ENCODE measurements at regions not wholly inside any gene's neighbourhood (a gene's known extent, or its start where the extent isn't known, plus 50 kb on each side); places are given as distances from the start of the nearest gene placed in this dataset.

DNA sequence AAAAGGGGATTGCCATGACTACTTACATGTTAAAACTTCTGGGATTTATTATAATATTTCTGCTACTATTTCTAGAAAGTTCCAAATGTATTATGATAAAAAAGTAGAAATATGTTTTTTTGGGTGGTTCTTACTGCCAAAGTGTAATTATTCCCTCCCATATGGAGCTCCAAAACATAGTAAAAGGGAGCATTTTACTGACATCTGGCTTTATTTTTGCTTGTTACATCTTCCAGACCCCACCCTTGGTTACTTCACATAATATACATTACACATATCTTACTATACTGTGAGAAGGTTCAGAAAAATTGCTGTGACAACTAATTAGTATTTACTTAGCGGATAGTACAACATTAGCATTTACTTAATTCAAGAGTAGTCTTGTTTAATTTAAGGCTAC lies 205.1 kb upstream of the TLL1 start:
- H3K36me3 ChIP-seq, result no peaks in the 10 kb centered on the region
- no peaks in the 10 kb centered on the region for H3K4me1 ChIP-seq (replicated peaks)
- no peaks in the 10 kb centered on the region for H3K9me3 ChIP-seq (replicated peaks)
- no peak overlapping the region for H3K27ac ChIP-seq
- no peak overlapping the region for H3K4me3 ChIP-seq
- H3K27me3 ChIP-seq (replicated peaks), result no peaks in the 10 kb centered on the region
- DNase-seq (ENCODE audit: low read depth in 1 of 2, low spot score in 2 of 2), result no peak

GRCh38 chr4:165668694-165669093 lies 204.3 kb upstream of the TLL1 start:
- no peak for DNase-seq (ENCODE audit: low read depth in 1 of 2, low spot score in 2 of 2)
- no peak overlapping the region for H3K27ac ChIP-seq
- H3K36me3 ChIP-seq, result no peaks in the 10 kb centered on the region
- H3K27me3 ChIP-seq (replicated peaks), result no peaks in the 10 kb centered on the region
- H3K9me3 ChIP-seq (replicated peaks), result no peaks in the 10 kb centered on the region
- H3K4me3 ChIP-seq, result no peak overlapping the region
- no peaks in the 10 kb centered on the region for H3K4me1 ChIP-seq (replicated peaks)

GRCh38 chr4:165677081-165677480 lies 196.0 kb upstream of the TLL1 start:
- DNase-seq (ENCODE audit: low read depth in 1 of 2, low spot score in 2 of 2), result no peak
- H3K4me3 ChIP-seq, result no peak overlapping the region
- no peak overlapping the region for H3K27ac ChIP-seq
- H3K27me3 ChIP-seq (replicated peaks), result no peaks in the 10 kb centered on the region
- H3K4me1 ChIP-seq (replicated peaks), result no peaks in the 10 kb centered on the region
- no peaks in the 10 kb centered on the region for H3K36me3 ChIP-seq
- H3K9me3 ChIP-seq (replicated peaks), result no peaks in the 10 kb centered on the region

DNA sequence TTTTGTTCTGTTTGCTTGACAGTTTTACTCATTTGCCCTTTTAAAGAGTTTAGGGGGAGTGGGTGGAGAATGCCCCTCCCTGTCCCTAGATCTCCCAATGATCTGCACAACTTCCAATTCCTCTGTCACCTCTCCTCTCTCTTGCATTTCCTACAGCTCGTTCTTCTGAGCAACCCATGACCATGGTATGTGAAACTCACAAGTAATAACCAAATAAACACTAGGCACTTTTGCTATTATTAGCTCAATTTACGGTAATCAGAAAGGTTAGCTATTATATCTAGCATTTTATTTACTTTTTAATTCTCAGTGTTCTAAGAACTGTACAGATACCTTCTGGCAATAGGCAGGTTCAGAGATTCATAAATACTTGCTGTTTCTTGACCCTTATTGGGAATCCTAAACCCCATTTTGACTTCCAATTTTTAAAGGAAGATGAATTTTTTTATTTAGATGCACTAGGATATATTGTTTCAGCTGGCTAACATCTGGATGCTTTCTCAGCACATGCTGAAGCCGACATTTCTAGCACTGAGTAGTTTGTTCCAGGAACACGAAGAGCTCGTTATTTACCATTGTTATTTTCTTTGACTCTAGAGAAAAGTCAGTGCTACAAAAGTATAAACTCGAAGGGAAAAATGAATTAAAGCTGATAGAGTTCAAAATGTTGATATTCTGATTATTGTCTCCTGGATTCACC lies 194.7 kb upstream of the TLL1 start:
- no peak overlapping the region for H3K4me3 ChIP-seq
- no peaks in the 10 kb centered on the region for H3K9me3 ChIP-seq (replicated peaks)
- H3K27ac ChIP-seq, result no peak overlapping the region
- H3K36me3 ChIP-seq, result no peaks in the 10 kb centered on the region
- no peaks in the 10 kb centered on the region for H3K4me1 ChIP-seq (replicated peaks)
- H3K27me3 ChIP-seq (replicated peaks), result no peaks in the 10 kb centered on the region
- DNase-seq (ENCODE audit: low read depth in 1 of 2, low spot score in 2 of 2), result no peak

DNA sequence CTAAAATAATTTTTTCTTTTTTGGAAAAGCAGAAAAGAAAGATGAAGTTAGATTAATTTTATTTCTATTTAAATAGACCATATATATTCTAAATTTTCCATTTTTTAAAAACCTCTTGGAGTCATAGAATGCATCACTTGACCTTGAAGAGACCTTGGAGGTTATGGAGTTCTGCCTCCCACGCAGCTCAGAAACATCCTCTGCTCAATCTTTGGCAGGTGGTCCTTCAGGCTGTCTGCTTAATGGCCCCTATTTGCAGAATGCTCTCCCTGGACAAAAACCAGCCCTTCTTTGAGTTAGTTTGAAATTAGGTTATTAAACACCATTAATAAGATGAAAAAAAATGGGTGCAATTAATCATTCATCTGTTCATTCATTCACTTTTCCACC lies 194.1 kb upstream of the TLL1 start:
- no peak overlapping the region for H3K27ac ChIP-seq
- no peaks in the 10 kb centered on the region for H3K27me3 ChIP-seq (replicated peaks)
- no peak overlapping the region for H3K4me3 ChIP-seq
- H3K9me3 ChIP-seq (replicated peaks), result no peaks in the 10 kb centered on the region
- H3K36me3 ChIP-seq, result no peaks in the 10 kb centered on the region
- DNase-seq (ENCODE audit: low read depth in 1 of 2, low spot score in 2 of 2), result no peak
- no peaks in the 10 kb centered on the region for H3K4me1 ChIP-seq (replicated peaks)

GRCh38 chr4:165680821-165681220 lies 192.2 kb upstream of the TLL1 start:
- Histone ChIP-seq H3K27me3 (replicated peaks) (no peaks in the 10 kb centered on the region), H3K36me3 (no peaks in the 10 kb centered on the region), H3K4me1 (replicated peaks) (no peaks in the 10 kb centered on the region), H3K9me3 (replicated peaks) (no peaks in the 10 kb centered on the region), H3K27ac (no peak overlapping the region), H3K4me3 (no peak overlapping the region)
- no peak for DNase-seq (ENCODE audit: low read depth in 1 of 2, low spot score in 2 of 2)

GRCh38 chr4:165682611-165683010 lies 190.4 kb upstream of the TLL1 start:
- Histone ChIP-seq H3K9me3 (replicated peaks) (no peaks in the 10 kb centered on the region), H3K27me3 (replicated peaks) (no peaks in the 10 kb centered on the region), H3K27ac (no peak overlapping the region), H3K4me3 (no peak overlapping the region), H3K36me3 (no peaks in the 10 kb centered on the region), H3K4me1 (replicated peaks) (no peaks in the 10 kb centered on the region)
- DNase-seq (ENCODE audit: low read depth in 1 of 2, low spot score in 2 of 2), result no peak

DNA sequence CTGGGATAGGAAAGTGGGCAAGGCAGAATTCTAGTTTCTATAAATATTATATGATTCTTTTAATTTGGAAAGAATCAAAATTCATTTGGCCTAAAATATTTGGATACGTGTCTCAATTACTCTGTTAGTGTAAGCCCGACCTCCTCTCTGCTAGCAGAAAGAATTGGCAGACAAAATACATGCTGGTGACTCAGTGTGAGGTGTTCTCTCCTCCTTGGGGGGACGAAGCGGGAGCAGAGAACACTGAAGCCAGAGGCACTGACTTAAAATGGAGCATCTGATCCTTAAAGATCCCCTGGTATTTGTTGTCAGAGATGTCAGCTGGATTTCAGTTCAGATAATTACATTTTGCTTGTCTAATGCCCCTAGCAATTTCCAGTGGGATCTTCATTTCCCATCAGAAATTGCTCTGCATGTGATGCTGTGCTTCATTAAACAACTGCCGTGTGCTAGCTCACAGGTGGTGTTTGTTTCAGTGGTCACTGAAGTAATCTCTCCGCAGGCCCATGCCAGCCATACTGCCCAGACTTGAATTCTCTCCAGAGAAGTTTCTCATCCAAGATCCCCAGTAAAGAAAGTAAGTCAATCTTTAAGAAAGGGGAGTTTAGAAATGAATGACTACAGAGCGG lies 188.7 kb upstream of the TLL1 start:
- Histone ChIP-seq H3K9me3 (replicated peaks) (no peaks in the 10 kb centered on the region), H3K36me3 (no peaks in the 10 kb centered on the region), H3K27ac (no peak overlapping the region), H3K27me3 (replicated peaks) (no peaks in the 10 kb centered on the region), H3K4me3 (no peak overlapping the region), H3K4me1 (replicated peaks) (no peaks in the 10 kb centered on the region)
- DNase-seq (ENCODE audit: low read depth in 1 of 2, low spot score in 2 of 2), result no peak

DNA sequence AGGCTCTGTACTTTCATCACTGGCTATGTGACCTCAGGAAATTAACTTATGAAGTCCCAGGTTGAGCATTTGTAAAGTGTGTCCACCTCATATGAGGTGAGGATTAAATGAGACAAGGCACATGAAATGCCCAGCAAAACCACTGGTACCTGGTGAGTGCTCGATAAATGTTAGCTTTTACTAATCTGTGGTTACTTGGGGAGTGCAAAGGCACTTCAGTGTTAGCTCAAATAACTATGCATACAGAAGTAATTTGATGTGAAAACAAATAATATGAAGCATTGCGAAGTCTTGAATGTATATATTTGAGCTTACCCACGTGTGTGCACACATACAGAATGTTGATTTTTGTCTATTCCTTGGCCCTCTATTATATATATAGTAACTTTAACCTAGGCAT lies 186.3 kb upstream of the TLL1 start:
- Histone ChIP-seq H3K27ac (no peak overlapping the region), H3K4me1 (replicated peaks) (no peaks in the 10 kb centered on the region), H3K9me3 (replicated peaks) (no peaks in the 10 kb centered on the region), H3K36me3 (no peaks in the 10 kb centered on the region), H3K27me3 (replicated peaks) (no peaks in the 10 kb centered on the region), H3K4me3 (no peak overlapping the region)
- no peak for DNase-seq (ENCODE audit: low read depth in 1 of 2, low spot score in 2 of 2)

- Histone ChIP-seq H3K9me3 (replicated peaks) (no peaks in the 10 kb centered on the region), H3K4me3 (no peak overlapping the region), H3K36me3 (no peaks in the 10 kb centered on the region), H3K27me3 (replicated peaks) (no peaks in the 10 kb centered on the region), H3K4me1 (replicated peaks) (no peaks in the 10 kb centered on the region), H3K27ac (no peak overlapping the region)
- DNase-seq (ENCODE audit: low read depth in 1 of 2, low spot score in 2 of 2), result no peak
Measured at GRCh38 chr4:165689159-165689558, 183.9 kb upstream of the TLL1 start.

GRCh38 chr4:165692082-165692481 lies 181.0 kb upstream of the TLL1 start:
- H3K9me3 ChIP-seq (replicated peaks), result no peaks in the 10 kb centered on the region
- no peak overlapping the region for H3K4me3 ChIP-seq
- H3K27ac ChIP-seq, result no peak overlapping the region
- H3K27me3 ChIP-seq (replicated peaks), result no peaks in the 10 kb centered on the region
- no peaks in the 10 kb centered on the region for H3K36me3 ChIP-seq
- no peak for DNase-seq (ENCODE audit: low read depth in 1 of 2, low spot score in 2 of 2)
- H3K4me1 ChIP-seq (replicated peaks), result no peaks in the 10 kb centered on the region

DNA sequence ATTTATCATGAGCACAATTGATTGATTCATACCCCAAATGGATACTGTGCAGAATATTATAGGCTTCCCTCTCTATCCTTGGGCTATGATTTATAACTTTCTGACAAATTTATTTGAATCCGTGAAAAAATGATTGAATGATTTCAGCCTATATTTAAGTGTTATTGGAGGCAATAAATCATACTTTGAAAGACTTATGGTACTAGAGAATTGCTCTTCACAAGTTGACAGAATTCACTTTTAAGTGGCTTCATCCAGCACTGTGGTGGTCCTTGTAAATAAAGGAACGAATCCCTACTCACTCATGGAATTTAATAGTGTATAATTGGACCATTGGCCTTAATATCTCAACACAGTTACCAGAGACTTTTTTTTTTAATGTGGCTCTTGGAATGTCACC lies 174.8 kb upstream of the TLL1 start:
- DNase-seq (ENCODE audit: low read depth in 1 of 2, low spot score in 2 of 2), result no peak
- Histone ChIP-seq H3K36me3 (no peaks in the 10 kb centered on the region), H3K9me3 (replicated peaks) (no peaks in the 10 kb centered on the region), H3K4me1 (replicated peaks) (no peaks in the 10 kb centered on the region), H3K27ac (no peak overlapping the region), H3K27me3 (replicated peaks) (no peaks in the 10 kb centered on the region), H3K4me3 (no peak overlapping the region)

- H3K4me1 ChIP-seq (replicated peaks), result no peaks in the 10 kb centered on the region
- no peak overlapping the region for H3K27ac ChIP-seq
- no peak for DNase-seq (ENCODE audit: low read depth in 1 of 2, low spot score in 2 of 2)
Measured at GRCh38 chr4:165699055-165699454, 174.0 kb upstream of the TLL1 start.

DNA sequence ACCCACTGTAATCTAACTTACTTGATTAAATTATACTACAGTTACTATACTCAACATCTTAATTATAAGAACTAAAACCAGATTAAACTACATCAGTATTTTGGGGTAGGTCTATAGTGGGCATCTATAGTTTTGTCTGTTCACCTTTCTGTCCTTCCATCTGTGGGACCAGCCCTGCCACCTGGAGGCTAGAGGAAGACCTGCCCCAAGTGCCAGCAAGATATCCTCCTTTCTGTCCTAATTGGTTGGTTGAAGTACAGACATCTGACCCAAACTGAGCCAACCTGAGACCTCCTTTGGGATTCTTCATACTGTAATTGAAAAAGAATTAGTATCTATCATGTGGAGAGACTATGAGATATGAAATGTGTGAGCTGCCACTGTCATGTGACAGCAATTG lies 172.2 kb upstream of the TLL1 start:
- DNase-seq (ENCODE audit: low read depth in 1 of 2, low spot score in 2 of 2), result no peak
- no peaks in the 10 kb centered on the region for H3K4me1 ChIP-seq (replicated peaks)
- no peaks in the 10 kb centered on the region for H3K27me3 ChIP-seq (replicated peaks)
- H3K36me3 ChIP-seq, result no peaks in the 10 kb centered on the region
- no peak overlapping the region for H3K27ac ChIP-seq
- H3K9me3 ChIP-seq (replicated peaks), result no peaks in the 10 kb centered on the region
- no peak overlapping the region for H3K4me3 ChIP-seq

More at GRCh38 chr4:165699055-165699454, 174.0 kb upstream of the TLL1 start:
- no peaks in the 10 kb centered on the region for H3K27me3 ChIP-seq (replicated peaks)
- H3K9me3 ChIP-seq (replicated peaks), result no peaks in the 10 kb centered on the region
- H3K4me3 ChIP-seq, result no peak overlapping the region
- no peaks in the 10 kb centered on the region for H3K36me3 ChIP-seq

- Histone ChIP-seq H3K36me3 (no peaks in the 10 kb centered on the region), H3K4me3 (no peak overlapping the region), H3K27me3 (replicated peaks) (no peaks in the 10 kb centered on the region), H3K4me1 (replicated peaks) (no peaks in the 10 kb centered on the region), H3K27ac (no peak overlapping the region), H3K9me3 (replicated peaks) (no peaks in the 10 kb centered on the region)
- no peak for DNase-seq (ENCODE audit: low read depth in 1 of 2, low spot score in 2 of 2)
Measured at GRCh38 chr4:165707128-165707527, 165.9 kb upstream of the TLL1 start.
